HG03175 (cell line): ENCODE measurements at regions not wholly inside any gene's neighbourhood (a gene's known extent, or its start where the extent isn't known, plus 50 kb on each side); places are given as distances from the start of the nearest gene placed in this dataset.

Experiments used
- ATAC-seq: cut with Tn5 transposase; IDR thresholded peaks from one replicate; pipeline ENCODE4 v1.9.1; 2021; ENCODE audit warnings: mild to moderate bottlenecking, moderate library complexity; ENCODE audit not compliant: unreplicated experiment

GRCh38 chr5:157933005-157933404 is 74.1 kb upstream of the CLINT1 start:
- no peak for ATAC-seq

GRCh38 chr5:157930710-157931109 is 71.8 kb upstream of the CLINT1 start:
- ATAC-seq: no peak

- ATAC-seq: no peak
Measured at GRCh38 chr5:157926977-157927376, 68.0 kb upstream of the CLINT1 start.

- ATAC-seq: no peak
Measured at GRCh38 chr5:157925786-157926671, 67.1 kb upstream of the CLINT1 start.

GRCh38 chr5:157924931-157925729 is 66.2 kb upstream of the CLINT1 start:
- no peak for ATAC-seq

GRCh38 chr5:157924490-157924889 is 65.5 kb upstream of the CLINT1 start:
- no peak for ATAC-seq

- ATAC-seq: no peak
Measured at GRCh38 chr5:157923765-157924164, 64.8 kb upstream of the CLINT1 start.

GRCh38 chr5:157922026-157922425 is 63.1 kb upstream of the CLINT1 start:
- ATAC-seq: no peak

GRCh38 chr5:157920828-157921170 is 61.9 kb upstream of the CLINT1 start:
- no peak for ATAC-seq

- ATAC-seq: no peak
Measured at GRCh38 chr5:157918811-157919742, 60.1 kb upstream of the CLINT1 start.

- peak; percentile 59 for ATAC-seq
Measured at GRCh38 chr5:157917899-157918809, 59.2 kb upstream of the CLINT1 start.

- no peak for ATAC-seq
Measured at GRCh38 chr5:157917491-157917890, 58.5 kb upstream of the CLINT1 start.

- no peak for ATAC-seq
Measured at GRCh38 chr5:157915638-157916037, 56.7 kb upstream of the CLINT1 start.

GRCh38 chr5:157914151-157914788 is 55.3 kb upstream of the CLINT1 start:
- ATAC-seq: no peak

GRCh38 chr5:157913575-157913974 is 54.6 kb upstream of the CLINT1 start:
- ATAC-seq: no peak

GRCh38 chr5:157912621-157913325 is 53.8 kb upstream of the CLINT1 start:
- peak; percentile 92 for ATAC-seq

GRCh38 chr5:157911568-157911967 is 52.6 kb upstream of the CLINT1 start:
- no peak for ATAC-seq
